ENCODE measurements at regions not wholly inside any gene's neighbourhood (a gene's known extent, or its start where the extent isn't known, plus 50 kb on each side); places are given as distances from the start of the nearest gene placed in this dataset.

GRCh38 chr5:15064396-15064795 is 192.8 kb upstream of the ANKH start:
- no peaks in the 10 kb centered on the region for H3K36me3 ChIP-seq
- TF ChIP-seq CTCF (IDR thresholded peaks at IDR 0.05) = no peak
- H3K9me3 ChIP-seq = no peaks in the 10 kb centered on the region
- H3K27me3 ChIP-seq = no peaks in the 10 kb centered on the region
- no peaks in the 10 kb centered on the region for H3K4me1 ChIP-seq (ENCODE audit: control insufficient read depth in 1 of 2, insufficient read depth in 1 of 2, low read depth in 1 of 2, low read length in 1 of 2)
- no peak overlapping the region for H3K4me3 ChIP-seq (ENCODE audit: low read depth in 1 of 2, low read length in 1 of 2)
- no peak overlapping the region for H3K27ac ChIP-seq

GRCh38 chr5:15056988-15057592 is 185.5 kb upstream of the ANKH start:
- no peak overlapping the region for H3K27ac ChIP-seq
- H3K4me3 ChIP-seq (ENCODE audit: low read depth in 1 of 2, low read length in 1 of 2) = no peak overlapping the region

GRCh38 chr5:15044521-15044920 is 172.9 kb upstream of the ANKH start:
- H3K27me3 ChIP-seq = no peaks in the 10 kb centered on the region
- no peak overlapping the region for H3K4me3 ChIP-seq (ENCODE audit: low read depth in 1 of 2, low read length in 1 of 2)
- no peaks in the 10 kb centered on the region for H3K36me3 ChIP-seq
- TF ChIP-seq CTCF (IDR thresholded peaks at IDR 0.05) = no peak
- no peaks in the 10 kb centered on the region for H3K9me3 ChIP-seq
- H3K4me1 ChIP-seq (ENCODE audit: control insufficient read depth in 1 of 2, insufficient read depth in 1 of 2, low read depth in 1 of 2, low read length in 1 of 2) = no peaks in the 10 kb centered on the region
- H3K27ac ChIP-seq = no peak overlapping the region

More at GRCh38 chr5:15056988-15057592, 185.5 kb upstream of the ANKH start:
- Histone ChIP-seq H3K9me3 (no peaks in the 10 kb centered on the region), H3K4me1 (ENCODE audit: control insufficient read depth in 1 of 2, insufficient read depth in 1 of 2, low read depth in 1 of 2, low read length in 1 of 2) (no peaks in the 10 kb centered on the region), H3K27me3 (no peaks in the 10 kb centered on the region), H3K36me3 (no peaks in the 10 kb centered on the region)
- TF ChIP-seq CTCF (IDR thresholded peaks at IDR 0.05) = no peak

GRCh38 chr5:15037247-15037908 is 165.8 kb upstream of the ANKH start:
- no peaks in the 10 kb centered on the region for H3K27me3 ChIP-seq
- TF ChIP-seq CTCF (IDR thresholded peaks at IDR 0.05) = no peak
- H3K4me1 ChIP-seq (ENCODE audit: control insufficient read depth in 1 of 2, insufficient read depth in 1 of 2, low read depth in 1 of 2, low read length in 1 of 2) = no peaks in the 10 kb centered on the region
- H3K27ac ChIP-seq = no peak overlapping the region
- H3K4me3 ChIP-seq (ENCODE audit: low read depth in 1 of 2, low read length in 1 of 2) = no peak overlapping the region
- H3K36me3 ChIP-seq = no peaks in the 10 kb centered on the region
- no peaks in the 10 kb centered on the region for H3K9me3 ChIP-seq

GRCh38 chr5:15034379-15034778 is 162.8 kb upstream of the ANKH start:
- Histone ChIP-seq H3K27me3 (no peaks in the 10 kb centered on the region), H3K36me3 (no peaks in the 10 kb centered on the region), H3K4me3 (ENCODE audit: low read depth in 1 of 2, low read length in 1 of 2) (no peak overlapping the region), H3K4me1 (ENCODE audit: control insufficient read depth in 1 of 2, insufficient read depth in 1 of 2, low read depth in 1 of 2, low read length in 1 of 2) (no peaks in the 10 kb centered on the region), H3K27ac (no peak overlapping the region), H3K9me3 (no peaks in the 10 kb centered on the region)
- no peak for TF ChIP-seq CTCF (IDR thresholded peaks at IDR 0.05)

Data from neutrophil (primary cell).